Neural progenitor cell (in vitro differentiated cells): ENCODE measurements at regions not wholly inside any gene's neighbourhood (a gene's known extent, or its start where the extent isn't known, plus 50 kb on each side); places are given as distances from the start of the nearest gene placed in this dataset.

Source experiments
- CTCF ChIP-seq: fragments of 200-600 bp; sonication (generic); IDR thresholded peaks from 2 replicates; pipeline ENCODE4 v1.5.1; 2017; ENCODE audit warnings: antibody characterized with exemption, mild to moderate bottlenecking
- EZH2 ChIP-seq: fragments of 200-600 bp; sonication (generic); IDR thresholded peaks from 2 replicates; pipeline ENCODE4 v1.6.1; 2017; ENCODE audit warnings: antibody characterized with exemption, mild to moderate bottlenecking, moderate library complexity
- EZH2phosphoT487 ChIP-seq: fragments of 200-600 bp; sonication (generic); IDR thresholded peaks from 2 replicates; pipeline ENCODE4 v1.6.1; 2017; ENCODE audit warnings: antibody characterized with exemption

DNA sequence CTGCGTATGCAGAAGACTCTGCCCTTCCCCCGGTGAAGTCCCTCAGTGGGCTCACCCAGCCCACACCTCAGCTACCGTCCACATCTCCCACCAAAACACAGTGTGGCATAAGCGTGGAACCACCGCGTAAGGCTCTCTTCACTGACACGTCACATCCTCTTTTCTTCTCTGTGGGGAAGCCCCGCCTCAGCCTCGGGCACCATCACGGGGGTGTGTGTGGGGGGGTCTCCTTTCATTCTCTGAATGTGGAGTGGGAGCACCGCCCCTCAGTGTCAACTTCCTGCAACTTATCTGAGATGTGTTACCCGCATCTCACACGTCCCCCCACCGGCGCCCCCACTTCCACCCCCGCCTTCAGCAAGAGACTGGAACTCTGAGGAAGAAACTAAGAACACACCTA lies 388.4 kb upstream of the JARID2 start:
- TF ChIP-seq CTCF (no peak), EZH2 (no peak), EZH2phosphoT487 (no peak)
